NCI-H524 treated with DMSO at 0.1 percent for 48 hours (cell line): ENCODE measurements at regions not wholly inside any gene's neighbourhood (a gene's known extent, or its start where the extent isn't known, plus 50 kb on each side); places are given as distances from the start of the nearest gene placed in this dataset.
"Not testable (repeated sequence)": the region's sequence is repeated elsewhere in the genome, so short reads cannot be mapped to it uniquely, and the experiment has no call there.

ENCODE experiments used
- DNase-seq: peaks from one replicate; lab custom pipeline; 2025; lab: John Stamatoyannopoulos, UW

DNA sequence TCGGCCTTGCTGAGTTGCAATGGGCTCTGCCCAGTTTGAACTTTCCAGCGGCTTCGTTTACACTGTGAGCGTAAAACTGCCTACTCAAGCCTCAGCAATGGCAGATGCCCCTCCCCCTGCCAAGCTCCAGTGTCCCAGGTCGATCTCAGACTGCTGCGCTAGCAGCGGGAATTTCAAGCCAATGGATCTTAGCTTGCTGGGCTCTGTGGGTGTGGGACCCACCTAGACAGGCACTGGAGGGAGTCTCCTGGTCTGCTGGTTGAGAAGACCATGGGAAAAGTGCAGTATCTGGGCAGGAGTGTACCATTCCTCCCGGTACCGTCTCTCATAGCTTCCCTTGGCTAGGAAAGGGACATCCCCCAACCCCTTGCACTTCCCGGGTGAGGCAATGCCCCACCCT lies 88.2 kb downstream of the KLHL28 start:
- no peak for DNase-seq

DNA sequence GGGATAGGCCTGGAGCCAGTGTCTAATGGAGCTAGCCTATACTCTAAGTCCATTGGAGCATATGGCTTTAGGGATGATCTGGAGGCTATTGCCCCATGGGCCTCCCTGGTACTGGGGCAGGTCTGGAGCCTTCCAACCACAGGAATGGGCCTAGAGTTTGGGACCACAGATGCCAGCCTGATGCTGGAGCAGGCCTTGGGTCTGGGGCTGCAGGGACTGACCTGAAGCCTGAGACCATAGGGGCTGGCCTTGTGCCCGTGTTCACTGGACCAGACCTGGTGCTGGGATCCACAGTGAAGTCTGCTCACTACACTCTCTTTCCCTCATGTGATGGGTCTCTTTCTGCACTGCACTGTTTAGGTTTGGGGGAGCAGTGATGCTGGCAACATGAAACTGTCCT lies 95.0 kb downstream of the KLHL28 start:
- no peak for DNase-seq

DNA sequence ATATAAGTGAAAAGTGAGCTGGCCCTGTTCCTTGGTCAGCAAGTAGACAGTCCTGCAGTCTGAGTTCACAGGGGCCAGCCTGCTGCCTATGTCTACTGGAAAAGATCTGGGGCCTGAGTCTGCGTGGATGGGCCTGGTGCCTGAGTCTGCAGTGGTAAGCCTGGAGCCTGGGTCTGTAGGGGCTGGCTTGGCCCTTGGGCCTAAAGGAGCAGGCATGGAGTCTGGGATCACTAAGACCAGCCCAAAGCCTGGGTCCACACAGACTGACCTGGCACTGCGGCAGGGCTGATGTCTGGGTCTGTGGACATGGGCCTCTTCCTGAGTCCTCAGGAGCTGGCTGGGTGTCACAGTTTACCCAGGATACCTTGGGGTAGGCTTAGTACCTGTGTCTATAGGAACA lies 95.4 kb downstream of the KLHL28 start:
- DNase-seq: no peak

DNA sequence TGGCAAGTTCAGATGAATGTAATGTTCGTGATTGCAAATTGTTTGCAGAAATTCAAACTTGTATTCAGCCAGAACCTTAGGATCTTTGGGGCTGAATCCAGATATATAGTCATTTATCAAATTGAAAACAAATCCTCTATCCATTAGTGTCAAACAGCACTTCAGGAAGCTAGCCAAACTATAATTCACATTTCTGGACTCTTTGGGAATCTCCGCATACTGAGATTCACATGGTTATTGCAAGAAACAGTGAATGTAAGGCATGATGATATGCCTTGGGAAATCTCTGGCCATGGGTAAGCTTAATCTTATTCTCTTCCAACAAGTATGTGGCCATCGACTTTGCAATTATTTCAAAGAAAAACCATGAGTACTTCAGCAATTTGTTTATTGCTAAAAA lies 98.5 kb downstream of the KLHL28 start:
- DNase-seq: no peak

DNA sequence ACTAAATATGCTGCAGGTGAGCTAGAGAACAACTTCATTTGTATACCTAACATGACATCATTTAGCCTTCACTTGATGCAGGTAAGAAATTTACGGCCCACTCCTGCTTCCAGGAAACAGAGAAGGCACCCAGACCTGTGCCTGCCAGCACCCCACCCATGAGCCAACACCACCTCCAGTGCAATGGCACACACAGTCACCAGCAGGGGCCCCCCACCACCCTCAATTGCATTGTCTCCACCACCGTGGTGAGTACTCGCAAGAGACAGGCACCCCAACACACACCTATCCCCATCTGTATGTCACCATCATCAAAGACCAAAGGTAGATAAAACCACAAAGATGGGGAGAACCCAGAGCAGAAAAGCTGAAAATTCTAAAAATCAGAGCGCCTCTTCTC lies 107.6 kb downstream of the KLHL28 start:
- no peak for DNase-seq

DNA sequence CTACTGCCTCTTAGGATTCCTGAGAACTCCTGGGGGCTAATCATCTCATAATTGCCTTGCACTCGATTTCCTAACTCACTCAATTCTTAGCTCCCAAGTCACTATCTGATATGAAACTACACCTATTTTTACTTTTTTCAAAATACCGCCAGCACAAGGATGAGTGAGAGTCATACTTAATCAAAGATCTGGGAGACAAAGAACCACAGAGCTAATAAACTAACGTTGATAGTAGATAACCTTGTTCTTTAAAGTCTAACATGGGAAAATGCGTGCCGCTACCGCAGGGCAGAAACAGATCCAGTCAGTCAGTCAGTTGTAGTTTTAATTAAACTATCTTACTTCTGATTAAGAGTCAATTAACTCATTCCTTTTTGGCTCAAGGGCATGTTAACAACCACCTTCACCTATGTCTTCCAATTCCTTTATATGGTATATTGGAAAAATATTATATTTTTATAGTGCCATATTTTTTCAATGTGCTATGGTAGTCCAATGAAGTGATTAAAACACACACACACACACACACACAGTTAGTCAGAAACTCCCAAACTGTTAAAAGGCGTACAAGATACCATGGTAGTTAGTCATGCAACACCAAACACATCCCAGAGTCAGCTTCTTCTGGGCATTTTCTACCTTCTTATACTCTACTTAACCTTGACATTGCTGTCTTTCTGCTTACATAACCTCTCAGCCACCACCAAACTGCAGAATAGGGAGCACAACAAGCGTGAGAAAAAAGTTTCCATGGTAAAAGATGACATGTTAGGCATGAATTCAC lies 114.0 kb downstream of the KLHL28 start:
- no peak for DNase-seq

DNA sequence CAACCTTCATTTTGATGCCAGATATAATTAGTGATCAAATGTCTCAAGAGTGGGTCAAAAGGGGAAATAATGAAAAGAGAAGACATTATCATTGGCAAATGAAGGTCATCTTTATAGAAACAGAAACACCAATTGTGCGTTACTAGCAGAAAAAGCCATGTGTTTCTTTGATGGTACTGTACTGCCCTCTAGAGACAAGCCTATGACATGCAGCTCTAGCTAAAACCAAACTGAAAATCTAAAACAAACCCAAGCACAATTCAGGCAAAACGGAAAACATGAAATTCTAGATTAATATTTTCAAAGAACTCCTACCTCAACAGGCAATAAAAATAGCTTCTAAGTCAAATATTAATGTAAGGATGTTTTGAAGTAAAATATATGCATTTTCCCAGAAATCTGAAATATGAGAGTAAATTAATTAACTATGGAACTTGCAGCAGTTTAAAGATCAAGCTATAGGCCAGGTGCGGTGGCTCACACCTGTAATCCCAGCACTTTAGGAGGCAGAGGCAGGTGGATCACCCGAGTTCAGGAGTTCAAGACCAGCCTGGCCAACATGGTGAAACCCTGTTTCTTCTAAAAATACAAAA lies 115.4 kb downstream of the KLHL28 start:
- DNase-seq: no peak

DNA sequence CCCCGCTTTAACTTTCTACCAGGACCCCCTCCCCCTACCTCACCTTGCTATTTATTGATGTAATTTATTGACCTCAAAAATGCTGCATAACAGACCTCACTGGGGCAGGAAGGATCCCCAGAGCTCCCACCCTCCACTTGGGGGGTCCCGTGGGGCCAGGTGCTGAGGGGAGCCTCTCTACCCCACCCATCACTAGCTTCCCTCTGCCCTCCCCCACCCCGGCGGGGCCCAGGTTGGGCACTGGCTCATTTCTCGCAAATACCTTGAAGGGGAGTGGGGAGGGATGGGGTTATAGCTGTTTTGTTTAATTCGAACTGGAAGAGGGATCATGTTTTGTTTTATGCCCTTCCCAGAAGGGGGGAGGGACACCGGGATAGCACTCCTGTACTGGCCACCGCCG lies 125.8 kb downstream of the KLHL28 start:
- DNase-seq: not testable (repeated sequence)

DNA sequence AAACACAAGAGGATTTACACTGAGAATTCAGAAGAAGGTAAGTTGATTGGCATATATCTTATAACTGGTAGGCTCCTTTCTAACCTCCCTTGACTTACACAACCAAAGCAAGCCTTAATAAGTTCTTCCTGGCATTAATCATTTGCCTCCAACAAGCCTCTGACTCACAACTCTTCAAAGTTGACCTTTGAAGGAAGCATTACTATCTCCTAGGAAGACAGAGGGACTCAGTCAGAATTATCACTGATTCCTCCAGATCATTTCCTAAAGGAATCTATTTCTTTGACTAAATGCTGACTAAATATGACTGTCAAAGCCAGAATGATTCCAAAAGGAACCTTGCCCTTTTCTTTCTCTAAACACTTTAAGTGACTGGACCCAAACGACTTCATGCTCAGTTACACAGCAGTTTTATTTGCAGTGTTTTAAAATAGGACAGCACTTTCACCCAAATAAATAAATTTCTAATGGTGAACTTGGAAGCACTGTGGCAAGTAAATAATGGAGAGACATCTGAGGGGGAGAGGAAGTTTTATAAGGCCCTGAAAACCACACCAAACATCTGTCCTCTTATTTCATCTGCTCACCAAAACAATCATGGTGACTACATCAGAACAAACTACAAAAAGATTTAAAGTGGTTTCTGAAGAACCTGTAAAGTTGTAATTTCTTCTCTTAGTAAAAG lies 128.2 kb downstream of the KLHL28 start:
- DNase-seq: no peak

DNA sequence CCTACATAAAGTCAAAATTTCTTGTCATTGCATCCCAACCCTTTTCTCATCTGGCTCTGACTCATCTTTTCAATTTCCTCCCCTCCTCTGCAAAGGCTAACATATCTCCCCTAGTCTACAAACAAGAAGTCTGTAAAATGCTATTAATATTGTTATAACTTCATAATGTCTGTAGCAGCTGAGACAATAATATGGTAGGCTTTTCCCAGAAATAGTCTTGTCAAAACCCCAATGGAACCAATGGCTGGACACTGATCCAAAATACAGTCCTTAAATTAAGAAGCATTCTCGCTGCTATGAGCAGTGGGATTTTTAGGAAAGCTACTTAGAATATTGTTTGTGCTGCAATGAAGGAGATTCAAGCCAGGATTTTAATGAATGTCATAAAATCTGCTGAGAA lies 131.4 kb downstream of the KLHL28 start:
- no peak for DNase-seq

DNA sequence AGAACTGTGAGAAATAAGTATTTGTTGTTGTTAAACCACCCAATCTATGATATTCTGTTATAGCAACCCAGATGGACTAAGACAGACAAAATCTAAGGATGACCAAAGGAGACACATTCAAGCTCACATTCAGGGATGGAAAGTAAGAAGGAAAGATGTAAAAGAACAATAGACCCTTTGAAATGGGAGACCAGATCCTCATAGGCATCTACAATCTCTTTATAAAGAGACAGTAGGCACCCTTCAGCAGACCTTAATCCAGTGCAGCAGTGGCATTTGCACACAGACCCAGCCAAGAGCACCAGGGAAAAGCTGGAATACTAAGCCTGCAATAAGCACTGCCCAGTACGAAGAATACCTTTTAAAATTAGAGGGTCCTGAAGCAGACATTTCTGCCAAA lies 132.7 kb downstream of the KLHL28 start:
- no peak for DNase-seq

DNA sequence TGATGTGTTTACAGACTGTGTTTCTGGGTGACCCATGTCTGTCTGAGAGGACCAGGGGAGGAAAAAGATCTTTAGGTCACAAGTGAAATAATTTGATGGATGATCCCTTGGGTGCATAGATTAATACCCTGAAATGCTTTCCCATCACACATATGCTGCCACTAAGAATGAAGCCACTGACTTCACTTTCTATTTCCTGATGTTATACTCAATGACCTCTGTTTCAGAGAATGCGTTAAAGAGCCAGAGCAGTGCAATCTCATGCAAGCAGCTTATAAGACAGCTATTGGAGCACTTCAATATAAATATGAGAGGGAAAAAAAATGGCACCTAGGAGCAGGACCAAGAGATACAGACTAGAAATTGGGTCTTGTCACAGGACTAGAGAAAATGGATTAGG lies 133.7 kb downstream of the KLHL28 start:
- DNase-seq: no peak

DNA sequence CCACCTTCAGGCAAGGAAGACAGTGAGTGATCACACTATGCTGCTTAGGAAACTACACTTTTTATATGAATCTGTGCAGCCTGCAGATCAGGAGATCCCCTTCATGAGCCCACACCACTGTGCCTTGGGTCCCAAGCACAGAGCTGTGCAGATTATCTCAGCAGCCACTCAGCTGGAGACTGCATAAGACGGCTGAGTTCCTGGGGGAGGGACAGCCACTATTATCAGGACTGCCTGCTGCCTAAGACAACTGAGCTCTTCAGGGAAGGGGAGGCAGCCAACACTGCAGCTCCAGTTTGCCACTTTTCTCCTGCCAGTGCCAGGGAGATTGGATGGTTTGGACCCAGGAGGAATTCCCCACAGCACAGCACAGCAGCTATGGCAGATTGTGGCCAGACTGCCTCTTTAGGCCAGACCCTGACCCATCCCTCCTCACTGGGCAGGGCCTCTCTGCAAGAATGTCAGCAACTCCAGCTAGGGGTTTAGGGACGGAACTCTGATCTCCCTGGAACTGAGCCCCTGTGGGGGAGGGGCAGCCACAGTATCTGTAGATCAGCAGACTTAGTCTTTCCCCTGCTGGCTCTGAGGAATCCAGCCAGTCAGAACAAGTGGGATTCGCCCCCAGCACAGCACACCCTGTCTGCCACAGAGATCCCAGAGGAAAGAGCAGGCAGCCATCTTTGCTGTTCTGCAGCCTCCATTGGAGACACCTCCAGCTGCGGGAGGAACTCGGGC lies 141.3 kb downstream of the KLHL28 start:
- no peak for DNase-seq

DNA sequence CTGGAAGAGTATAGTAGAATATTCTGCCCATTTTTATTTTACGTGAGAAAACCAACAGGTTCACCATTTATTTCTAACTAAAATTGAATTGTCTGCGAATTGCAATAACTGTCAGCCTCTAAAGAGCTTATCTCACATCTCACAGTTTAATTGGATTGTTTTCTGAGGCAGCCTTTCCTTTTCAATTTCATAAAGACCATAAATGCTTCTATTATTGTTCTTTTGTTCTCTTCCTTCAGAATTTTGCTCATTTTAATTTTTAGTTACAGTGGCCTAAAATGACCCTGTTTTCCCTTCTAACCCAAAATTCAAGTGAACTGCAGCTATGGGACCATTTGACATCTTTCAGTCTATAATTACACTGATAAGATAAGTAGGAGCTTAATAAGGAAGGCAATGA lies 147.6 kb downstream of the KLHL28 start:
- no peak for DNase-seq

DNA sequence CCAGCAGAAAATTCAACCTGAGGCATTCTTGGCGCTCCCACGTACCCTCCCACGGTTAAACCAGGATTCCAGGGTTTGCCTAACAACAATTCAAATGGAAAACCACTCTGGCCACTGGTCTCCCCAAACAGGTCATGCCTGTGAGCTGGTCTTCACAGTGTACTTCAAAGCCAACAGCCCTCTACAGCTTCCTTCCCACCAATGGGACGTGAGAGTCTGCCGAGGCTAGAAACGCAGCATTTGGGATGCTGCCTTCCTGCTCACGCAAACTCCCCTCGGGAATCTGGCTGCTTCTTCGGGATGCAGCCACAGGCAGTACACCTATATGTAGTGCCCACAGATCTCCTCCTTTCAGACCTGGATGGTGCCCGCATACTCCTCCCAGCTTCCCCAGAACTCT lies 149.1 kb downstream of the KLHL28 start:
- no peak for DNase-seq

DNA sequence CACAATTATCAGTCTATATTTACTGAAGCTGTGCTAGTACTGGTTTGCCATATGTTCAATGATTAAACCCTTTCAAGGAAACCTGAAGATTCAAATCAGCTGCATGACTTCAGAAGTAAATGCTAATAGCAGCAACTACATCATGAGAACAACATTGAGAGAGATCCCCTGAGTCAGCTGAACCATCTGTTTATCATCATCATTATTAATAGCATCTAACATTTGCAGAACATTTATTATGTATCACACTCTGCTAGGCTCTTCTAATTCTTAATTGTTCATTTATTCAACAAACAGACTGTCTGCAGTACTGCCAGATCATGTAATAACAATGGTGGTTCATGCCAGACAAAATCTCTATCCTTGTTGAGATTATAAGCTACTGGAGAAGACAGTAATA lies 157.4 kb downstream of the KLHL28 start:
- DNase-seq: peak; percentile 19

DNA sequence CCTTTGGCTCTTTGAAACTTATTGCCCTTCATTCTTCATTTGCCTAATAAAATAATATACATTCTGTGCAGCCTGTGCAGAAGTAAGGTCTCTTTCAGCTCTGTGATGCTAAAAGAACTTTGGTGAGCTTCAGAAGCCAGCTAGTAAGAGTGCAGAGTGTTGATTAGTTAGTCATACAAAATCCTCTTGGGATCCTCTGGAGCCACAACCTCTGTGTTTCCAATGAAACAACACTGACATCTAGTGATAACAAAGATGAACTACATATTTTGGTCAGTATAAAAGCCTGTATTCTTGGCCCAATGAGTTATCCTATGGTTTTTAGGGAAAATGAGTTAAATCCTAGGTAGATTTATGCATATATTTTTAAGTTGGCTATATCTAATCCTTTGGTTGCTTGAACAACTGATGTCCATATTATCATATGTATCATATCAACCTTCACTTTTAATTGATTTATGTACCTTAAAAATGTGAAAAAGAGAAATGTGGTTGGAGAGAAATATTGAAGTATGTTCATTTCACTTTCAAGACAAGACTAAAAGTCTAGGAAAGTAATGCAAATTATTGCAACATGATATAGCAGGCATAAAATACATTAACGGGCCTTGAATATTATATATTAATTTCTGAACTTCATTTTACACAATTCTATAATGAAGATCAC lies 158.4 kb downstream of the KLHL28 start:
- DNase-seq: peak; percentile 44

DNA sequence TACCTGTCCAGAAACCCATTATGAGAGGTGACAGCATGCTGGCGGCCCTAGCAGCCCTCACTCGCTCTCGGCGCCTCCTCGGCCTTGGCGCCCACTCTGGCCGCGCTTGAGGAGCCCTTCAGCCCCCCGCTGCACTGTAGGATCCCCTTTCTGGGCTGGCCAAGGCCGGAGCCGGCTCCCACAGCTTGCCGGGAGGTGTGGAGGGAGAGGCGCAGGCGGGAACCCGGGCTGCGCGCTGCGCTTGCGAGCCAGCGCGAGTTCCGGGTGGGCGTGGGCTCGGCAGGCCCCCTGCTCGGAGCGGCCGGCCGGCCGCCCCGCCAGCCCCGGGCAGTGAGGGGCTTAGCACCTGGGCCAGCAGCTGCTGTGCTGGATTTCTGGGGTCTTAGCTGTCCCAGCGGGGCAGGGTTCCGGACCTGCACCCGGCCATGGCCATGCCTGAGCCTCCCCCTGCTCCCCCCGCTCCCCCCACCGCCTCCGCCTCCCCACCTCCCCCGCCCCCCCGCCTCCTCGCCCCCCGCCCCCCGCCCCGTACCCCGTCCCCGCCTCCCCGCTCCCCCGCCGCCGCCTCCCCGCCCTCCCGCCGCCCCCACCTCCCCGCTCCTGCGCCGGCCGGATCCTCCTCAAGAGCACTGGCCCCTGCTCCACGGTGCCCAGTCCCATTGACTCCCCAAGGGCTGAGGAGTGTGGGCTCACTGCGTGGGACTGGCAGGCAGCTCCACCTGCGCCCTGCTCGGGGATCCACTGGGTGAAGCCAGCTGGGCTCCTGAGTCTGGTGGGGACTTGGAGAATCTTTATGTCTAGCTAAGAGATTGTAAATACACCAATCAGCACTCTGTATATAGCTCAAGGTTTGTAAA lies 163.1 kb downstream of the KLHL28 start:
- no peak for DNase-seq

DNA sequence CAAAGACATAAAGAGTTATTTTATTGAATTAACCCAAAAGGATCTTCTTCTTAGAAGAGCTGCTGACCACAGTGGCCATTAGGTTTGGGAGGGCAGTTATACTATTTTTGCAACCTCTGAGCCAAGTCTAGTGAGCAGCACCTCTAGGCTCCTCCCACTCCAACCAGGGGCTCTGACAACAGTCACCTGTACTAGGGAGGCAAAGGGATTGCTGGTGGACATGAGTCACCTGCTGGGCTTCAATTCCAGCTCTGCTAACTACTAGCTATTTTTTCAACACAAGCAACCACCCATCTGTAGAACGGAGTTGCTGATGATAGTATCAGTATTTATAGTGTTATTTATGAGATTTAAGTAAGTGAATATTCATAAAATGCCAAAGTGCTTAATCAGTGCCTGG lies 166.0 kb downstream of the KLHL28 start:
- no peak for DNase-seq

DNA sequence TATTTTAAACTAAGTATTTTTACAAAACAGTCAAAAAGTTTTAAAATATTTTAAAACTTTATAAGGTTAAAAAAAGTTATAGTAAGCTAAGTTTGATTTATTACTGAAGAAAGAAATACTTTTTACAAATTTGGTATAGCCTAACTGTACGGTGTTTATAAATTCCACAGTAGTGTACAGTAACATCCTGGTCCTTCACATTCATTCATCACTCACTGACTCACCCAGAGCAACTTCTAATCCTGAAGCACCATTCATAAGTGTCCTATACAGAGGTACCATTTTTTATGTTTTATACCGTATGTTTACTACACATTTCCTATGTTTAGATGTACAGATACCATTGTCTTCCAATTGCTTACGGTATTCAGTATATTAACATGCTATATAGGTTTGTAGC lies 170.0 kb downstream of the KLHL28 start:
- no peak for DNase-seq

DNA sequence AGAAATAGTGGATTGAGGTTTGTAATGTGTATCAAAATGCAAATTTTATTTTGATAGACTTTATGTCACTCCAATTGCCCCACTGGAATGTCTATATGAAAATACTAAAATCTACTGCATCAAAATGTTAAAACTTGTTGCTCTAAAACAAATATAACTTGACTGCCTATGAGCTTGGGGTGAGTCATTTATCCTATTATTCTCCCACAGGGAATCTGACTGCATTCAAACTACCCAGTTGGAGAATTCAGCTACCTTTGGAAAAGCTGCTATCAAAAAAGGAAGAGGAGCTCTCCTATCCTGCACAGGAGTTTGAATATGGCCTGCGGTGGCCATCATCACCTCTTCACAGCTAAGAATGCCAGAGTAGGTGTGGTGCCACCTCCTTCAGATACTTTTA lies 173.1 kb downstream of the KLHL28 start:
- DNase-seq: no peak
